Neural cell (in vitro differentiated cells): ENCODE measurements at regions not wholly inside any gene's neighbourhood (a gene's known extent, or its start where the extent isn't known, plus 50 kb on each side); places are given as distances from the start of the nearest gene placed in this dataset.

ENCODE experiments used
- H2AFZ ChIP-seq: fragments of 200-600, 300-800 bp; sonication (generic), shearing (Covaris generic); 2 replicates; pipeline ENCODE4 v1.6.0; 2014; ENCODE audit warnings: low read depth, mild to moderate bottlenecking, antibody characterized with exemption, low read length, moderate library complexity
- H3F3A ChIP-seq: fragments of 200-600 bp; shearing (Covaris generic); 2 replicates; pipeline ENCODE4 v1.6.1; 2016; ENCODE audit warnings: mild to moderate bottlenecking, moderate library complexity, mixed read lengths, antibody characterized with exemption, low read length; ENCODE audit not compliant: insufficient read depth, poor library complexity, severe bottlenecking
- H3K27ac ChIP-seq: fragments of 200-600, 300-800 bp; sonication (generic), shearing (Covaris generic); 2 replicates; pipeline ENCODE4 v1.5.1; 2014; ENCODE audit warnings: mild to moderate bottlenecking, low read length, moderate library complexity
- H3K27me3 ChIP-seq: fragments of 300-800, 200-600 bp; sonication (generic), shearing (Covaris generic); 2 replicates; pipeline ENCODE4 v1.6.0; 2014; ENCODE audit warnings: mild to moderate bottlenecking, low read depth, low read length, moderate library complexity; ENCODE audit not compliant: insufficient read depth
- H3K36me3 ChIP-seq: fragments of 300-800, 200-600 bp; sonication (generic), shearing (Covaris generic); 2 replicates; pipeline ENCODE4 v1.5.1; 2014; ENCODE audit warnings: mild to moderate bottlenecking, antibody characterized with exemption, low read length, moderate library complexity; ENCODE audit not compliant: insufficient read depth
- H3K4me2 ChIP-seq: fragments of 300-800, 200-600 bp; sonication (generic), shearing (Covaris generic); 2 replicates; pipeline ENCODE4 v1.6.0; 2014; ENCODE audit warnings: mild to moderate bottlenecking, low read length
- H3K4me3 ChIP-seq: fragments of 300-800, 200-600 bp; sonication (generic), shearing (Covaris generic); 2 replicates; pipeline ENCODE4 v1.5.1; 2014; ENCODE audit warnings: mild to moderate bottlenecking, low read length, moderate library complexity
- H3K79me2 ChIP-seq: fragments of 200-600 bp; shearing (Covaris generic); replicated peaks from 2 replicates; pipeline ENCODE4 v1.6.0; 2014; ENCODE audit warnings: mild to moderate bottlenecking, low read length, moderate library complexity; ENCODE audit not compliant: insufficient read depth
- H3K9ac ChIP-seq: fragments of 300-800, 200-600 bp; sonication (generic), shearing (Covaris generic); 2 replicates; pipeline ENCODE4 v1.6.1; 2016; ENCODE audit warnings: mild to moderate bottlenecking, low read length, mixed read lengths
- H3K9me2 ChIP-seq: fragments of 200-600 bp; shearing (Covaris generic); 2 replicates; pipeline ENCODE4 v1.6.1; 2016; ENCODE audit warnings: mild to moderate bottlenecking, low read length, mixed read lengths; ENCODE audit not compliant: insufficient read depth
- H3K9me3 ChIP-seq: fragments of 200-600, 300-800 bp; sonication (generic), shearing (Covaris generic); 2 replicates; pipeline ENCODE4 v1.6.1; 2016; ENCODE audit warnings: mild to moderate bottlenecking, mixed run types, low read length, moderate library complexity, mixed read lengths
- H4K20me1 ChIP-seq: fragments of 200-600 bp; shearing (Covaris generic); 2 replicates; pipeline ENCODE4 v1.6.1; 2016; ENCODE audit warnings: mild to moderate bottlenecking, mixed run types; ENCODE audit not compliant: insufficient read depth
- EP300 ChIP-seq: fragments of 450-650 bp; conservative IDR thresholded peaks from 2 replicates; pipeline ENCODE4 v1.6.1; 2014; ENCODE audit warnings: antibody characterized with exemption, mild to moderate bottlenecking, moderate library complexity; ENCODE audit not compliant: poor library complexity, severe bottlenecking
- EZH2 ChIP-seq: fragments of 200-600, 300-800 bp; shearing (Covaris generic), sonication (generic); IDR thresholded peaks from 2 replicates; pipeline ENCODE4 v1.6.1; 2014; ENCODE audit warnings: antibody characterized with exemption, low read length, borderline replicate concordance, mild to moderate bottlenecking; ENCODE audit not compliant: insufficient read depth, poor library complexity, severe bottlenecking
- MXI1 ChIP-seq: fragments of 450-650 bp; conservative IDR thresholded peaks from 2 replicates; pipeline ENCODE4 v1.6.1; 2014; ENCODE audit warnings: antibody characterized with exemption, mild to moderate bottlenecking; ENCODE audit not compliant: poor library complexity, severe bottlenecking
- POLR2AphosphoS5 ChIP-seq: IDR thresholded peaks from 2 replicates; pipeline ENCODE4 v1.6.1; 2012
- RAD21 ChIP-seq: fragments of 450-650 bp; conservative IDR thresholded peaks from 2 replicates; pipeline ENCODE4 v1.6.1; 2014; ENCODE audit warnings: antibody characterized with exemption, mild to moderate bottlenecking, moderate library complexity
- REST ChIP-seq: IDR thresholded peaks from 2 replicates; pipeline ENCODE4 v1.6.1; 2012; ENCODE audit warnings: borderline replicate concordance
- SMC3 ChIP-seq: fragments of 450-650 bp; conservative IDR thresholded peaks from 2 replicates; pipeline ENCODE4 v1.6.1; 2014; ENCODE audit warnings: antibody characterized with exemption, mild to moderate bottlenecking, moderate library complexity; ENCODE audit not compliant: poor library complexity
- TAF1 ChIP-seq: IDR thresholded peaks from 2 replicates; pipeline ENCODE4 v1.6.1; 2012; ENCODE audit warnings: low read depth
- TF ChIP-seq, protein P1 (sequence below): fragments of 450-650 bp; IDR thresholded peaks from 2 replicates; pipeline ENCODE4 v1.5.1; 2014; ENCODE audit warnings: antibody characterized with exemption, mild to moderate bottlenecking, moderate library complexity; ENCODE audit not compliant: poor library complexity, severe bottlenecking

DNA sequence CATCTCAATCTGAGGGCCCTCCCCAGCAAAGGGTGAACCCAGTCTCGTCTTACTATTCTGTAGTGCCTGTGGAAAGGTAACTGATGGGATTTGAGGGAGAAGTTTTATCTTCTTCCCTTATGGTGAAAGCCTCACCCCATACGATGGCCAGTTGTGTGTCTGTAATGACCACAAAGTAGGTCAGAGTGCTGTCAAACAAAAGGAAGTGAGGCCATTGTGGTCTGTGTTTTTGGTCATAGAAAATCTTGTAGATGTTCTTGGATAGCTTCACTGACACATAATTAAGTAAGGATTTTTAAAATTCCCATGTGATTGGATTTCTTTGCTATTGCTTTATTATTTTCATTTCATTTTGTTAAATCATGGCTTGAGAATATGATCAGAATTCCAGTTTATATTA, 505.1 kb upstream of the KLF4 start:
- Histone ChIP-seq H3K9ac (no peak overlapping the region), H3K36me3 (no peaks in the 10 kb centered on the region), H3K27ac (no peak overlapping the region), H2AFZ (no peak overlapping the region), H3K9me3 (no peaks in the 10 kb centered on the region), H4K20me1 (no peaks in the 10 kb centered on the region), H3K4me2 (no peak overlapping the region), H3K27me3 (no peaks in the 10 kb centered on the region), H3K79me2 (no peaks in the 10 kb centered on the region), H3K9me2 (no peaks in the 10 kb centered on the region), H3F3A (no peaks in the 10 kb centered on the region), H3K4me3 (no peak overlapping the region)
- no peak for TF ChIP-seq RAD21
- TF ChIP-seq EZH2 = no peak
- TF ChIP-seq POLR2AphosphoS5 = no peak
- no peak for TF ChIP-seq SMC3
- TF ChIP-seq EP300 = no peak
- no peak for TF ChIP-seq TAF1
- no peak for TF ChIP-seq MXI1
- TF ChIP-seq REST = no peak
- TF ChIP-seq, protein P1, sequence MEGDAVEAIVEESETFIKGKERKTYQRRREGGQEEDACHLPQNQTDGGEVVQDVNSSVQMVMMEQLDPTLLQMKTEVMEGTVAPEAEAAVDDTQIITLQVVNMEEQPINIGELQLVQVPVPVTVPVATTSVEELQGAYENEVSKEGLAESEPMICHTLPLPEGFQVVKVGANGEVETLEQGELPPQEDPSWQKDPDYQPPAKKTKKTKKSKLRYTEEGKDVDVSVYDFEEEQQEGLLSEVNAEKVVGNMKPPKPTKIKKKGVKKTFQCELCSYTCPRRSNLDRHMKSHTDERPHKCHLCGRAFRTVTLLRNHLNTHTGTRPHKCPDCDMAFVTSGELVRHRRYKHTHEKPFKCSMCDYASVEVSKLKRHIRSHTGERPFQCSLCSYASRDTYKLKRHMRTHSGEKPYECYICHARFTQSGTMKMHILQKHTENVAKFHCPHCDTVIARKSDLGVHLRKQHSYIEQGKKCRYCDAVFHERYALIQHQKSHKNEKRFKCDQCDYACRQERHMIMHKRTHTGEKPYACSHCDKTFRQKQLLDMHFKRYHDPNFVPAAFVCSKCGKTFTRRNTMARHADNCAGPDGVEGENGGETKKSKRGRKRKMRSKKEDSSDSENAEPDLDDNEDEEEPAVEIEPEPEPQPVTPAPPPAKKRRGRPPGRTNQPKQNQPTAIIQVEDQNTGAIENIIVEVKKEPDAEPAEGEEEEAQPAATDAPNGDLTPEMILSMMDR = no peak

DNA sequence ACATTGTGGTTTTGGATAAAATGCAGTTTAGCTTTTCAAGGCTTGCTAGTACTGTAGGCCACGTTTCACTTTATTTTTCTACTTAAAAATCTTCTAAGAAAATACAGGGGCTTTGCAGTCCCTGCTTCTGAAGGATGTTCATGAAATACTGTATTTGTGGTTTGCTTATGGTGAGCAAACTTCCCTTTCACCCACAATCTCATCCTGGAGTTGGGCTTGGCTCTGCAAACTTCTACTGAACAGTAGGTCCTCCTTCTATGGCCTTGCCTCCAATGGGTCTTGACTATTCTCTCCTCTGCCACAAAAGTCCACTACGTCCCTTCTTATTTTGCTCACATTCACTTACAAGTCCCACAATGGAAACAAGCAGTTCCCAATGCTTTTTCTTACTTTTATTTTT, 502.7 kb upstream of the KLF4 start:
- H3K27ac ChIP-seq = no peak overlapping the region
- H2AFZ ChIP-seq = no peak overlapping the region
- TF ChIP-seq RAD21 (no peak), MXI1 (no peak), SMC3 (no peak), EP300 (no peak), POLR2AphosphoS5 (no peak), EZH2 (no peak), REST (no peak), TAF1 (no peak)
- TF ChIP-seq, protein P1 = no peak
- H3K4me2 ChIP-seq = no peak overlapping the region
- H3K79me2 ChIP-seq = no peaks in the 10 kb centered on the region
- no peaks in the 10 kb centered on the region for H4K20me1 ChIP-seq
- no peak overlapping the region for H3K4me3 ChIP-seq
- H3K36me3 ChIP-seq = no peaks in the 10 kb centered on the region
- no peak overlapping the region for H3K9ac ChIP-seq
- no peaks in the 10 kb centered on the region for H3F3A ChIP-seq
- no peaks in the 10 kb centered on the region for H3K27me3 ChIP-seq
- H3K9me3 ChIP-seq = no peaks in the 10 kb centered on the region
- no peaks in the 10 kb centered on the region for H3K9me2 ChIP-seq
